NCI-H69 (cell line): ENCODE measurements at regions not wholly inside any gene's neighbourhood (a gene's known extent, or its start where the extent isn't known, plus 50 kb on each side); places are given as distances from the start of the nearest gene placed in this dataset.

ENCODE experiments used
- DNase-seq: peaks from one replicate; lab custom pipeline; 2025; lab: John Stamatoyannopoulos, UW

GRCh38 chr12:107372229-107372658 is 278.9 kb upstream of the CRY1 start:
- DNase-seq = peak; percentile 43

DNA sequence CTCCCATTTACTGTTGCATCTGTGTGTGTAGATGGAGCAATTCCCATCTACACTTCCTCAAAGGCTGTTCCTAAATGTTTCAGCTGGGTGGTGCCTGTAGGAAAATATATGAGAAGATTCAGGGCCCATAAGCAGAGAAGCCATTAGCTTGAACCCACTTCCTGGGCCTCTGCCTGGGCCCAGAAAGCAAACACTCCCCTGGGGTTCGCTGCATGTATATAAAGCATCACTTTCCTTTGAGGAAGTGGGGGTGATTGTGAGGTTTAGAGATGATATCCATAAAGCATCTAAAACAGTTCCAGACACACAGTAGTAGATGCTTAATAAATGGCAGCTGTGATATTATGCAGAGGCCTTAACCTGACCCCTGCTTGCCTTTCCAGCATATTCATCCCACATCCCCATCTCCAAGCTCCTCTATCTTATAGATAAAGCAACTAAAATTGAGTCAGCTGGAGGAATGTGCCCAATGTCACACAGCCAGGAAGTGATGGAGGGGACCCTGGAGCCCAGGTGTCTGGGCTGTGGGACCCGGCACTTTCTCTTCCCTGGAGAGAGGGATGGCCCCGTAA is 280.0 kb upstream of the CRY1 start:
- no peak for DNase-seq

DNA sequence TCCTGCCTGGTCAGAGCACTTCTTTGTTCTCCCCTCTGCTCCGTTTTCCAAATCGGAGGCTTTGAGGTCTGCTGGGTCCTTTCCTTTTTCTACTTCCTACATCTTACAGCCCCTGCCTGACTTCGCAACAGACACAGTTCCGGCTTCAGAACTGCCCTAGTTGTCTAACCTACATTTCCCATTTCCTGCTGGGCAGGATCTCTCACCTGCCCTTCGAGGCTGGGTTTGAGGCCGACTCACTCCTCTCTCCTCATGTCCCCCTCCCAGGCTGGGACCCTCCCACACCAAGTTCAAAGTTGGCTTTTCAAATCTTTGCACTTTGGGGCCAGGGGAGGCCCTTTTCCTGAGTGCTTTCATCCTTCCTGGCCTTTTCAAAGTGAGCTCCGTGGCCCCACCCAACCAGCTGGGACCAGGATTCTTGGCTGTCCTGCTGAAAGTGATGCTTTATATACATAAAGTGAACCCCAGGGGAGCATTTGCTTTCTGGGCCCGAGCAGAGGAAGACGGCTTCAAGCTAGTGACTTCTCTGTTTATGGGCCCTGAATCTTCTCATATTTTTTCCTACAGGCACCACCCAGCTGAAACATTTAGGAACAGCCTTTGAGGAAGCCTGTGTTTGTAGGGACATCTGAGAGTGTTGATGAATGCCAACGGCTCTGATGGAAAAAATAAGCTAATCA is 281.0 kb upstream of the CRY1 start:
- peak; percentile 73 for DNase-seq

GRCh38 chr12:107375231-107375630 is 281.9 kb upstream of the CRY1 start:
- no peak for DNase-seq

- DNase-seq = no peak
Observed at GRCh38 chr12:107377596-107378385, 284.4 kb upstream of the CRY1 start.

DNA sequence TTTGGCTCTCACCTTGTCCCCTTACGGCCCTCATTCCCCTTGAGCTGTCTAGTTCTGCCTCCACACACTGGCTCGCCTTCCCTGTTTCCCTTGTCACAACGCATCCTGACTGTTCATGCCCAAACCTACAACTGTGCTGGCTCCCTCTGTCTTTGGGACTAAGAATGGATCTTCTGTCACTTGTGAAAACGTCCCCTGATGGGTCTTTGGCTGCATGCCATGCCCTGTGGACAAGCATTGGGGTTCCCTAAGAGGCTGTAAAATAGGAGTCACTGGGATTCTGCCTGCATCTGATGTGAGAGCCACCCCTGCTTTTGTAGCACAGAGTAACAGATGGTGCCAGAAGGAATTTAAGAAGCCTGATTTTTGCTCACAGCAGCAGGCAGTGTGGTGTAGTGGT is 285.3 kb upstream of the CRY1 start:
- DNase-seq = peak; percentile 89

DNA sequence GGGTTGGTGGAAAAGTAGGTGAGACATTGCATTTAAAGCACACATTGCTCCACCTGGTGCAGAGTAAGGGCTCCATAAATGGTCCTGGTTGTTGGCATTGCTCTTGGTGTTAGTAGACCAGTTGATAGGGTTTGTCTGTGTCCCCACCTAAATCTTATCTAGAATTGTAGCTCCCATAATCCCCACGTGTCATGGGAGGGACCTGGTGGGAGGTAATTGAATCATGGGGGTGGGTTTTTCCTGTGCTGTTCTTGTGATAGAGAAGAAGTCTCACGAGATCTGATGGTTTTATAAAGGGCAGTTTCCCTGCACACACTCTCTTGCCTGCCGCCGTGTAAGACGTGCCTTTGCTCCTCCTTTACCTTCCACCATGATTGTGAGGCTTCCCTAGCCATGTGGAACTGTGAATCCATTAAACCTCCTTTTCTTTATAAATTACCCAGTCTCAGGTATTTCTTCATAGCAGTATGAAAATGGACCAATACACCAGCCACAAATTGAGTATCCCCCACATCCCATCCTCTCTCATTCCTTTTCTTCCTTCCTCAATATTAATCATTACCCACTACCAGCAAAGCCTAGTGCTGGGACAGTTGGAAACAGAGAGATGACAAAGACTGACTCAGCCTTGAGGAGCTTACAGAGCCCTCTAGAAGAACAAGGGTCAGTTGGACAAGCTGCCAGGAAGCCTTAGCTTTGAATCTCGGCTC is 285.9 kb upstream of the CRY1 start:
- peak; percentile 59 for DNase-seq

GRCh38 chr12:107379852-107380567 is 286.7 kb upstream of the CRY1 start:
- DNase-seq = peak; percentile 97

GRCh38 chr12:107384645-107385044 is 291.3 kb upstream of the CRY1 start:
- DNase-seq = peak; percentile 45

DNA sequence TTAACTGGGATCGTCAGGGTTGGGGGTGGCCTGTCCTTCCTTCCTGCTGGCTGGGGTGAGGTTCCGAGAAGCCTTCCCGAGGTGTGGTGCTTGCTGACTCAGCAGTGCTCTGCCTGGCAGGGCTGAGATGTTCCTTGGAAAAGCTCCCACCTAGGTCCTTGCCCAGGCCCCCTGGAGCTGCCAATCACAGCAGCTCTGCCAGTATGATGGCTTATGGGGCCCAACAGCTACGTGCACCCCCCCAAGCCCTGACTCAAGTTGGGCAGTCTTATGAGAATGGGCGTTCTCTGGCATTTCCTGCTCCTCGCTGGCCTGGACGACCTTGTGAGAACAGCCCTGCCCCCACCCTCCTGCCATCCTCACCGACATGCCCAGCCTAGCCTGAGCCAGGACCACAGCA is 292.2 kb upstream of the CRY1 start:
- no peak for DNase-seq

GRCh38 chr12:107386569-107386968 is 293.2 kb upstream of the CRY1 start:
- DNase-seq = no peak

GRCh38 chr12:107388263-107388662 is 294.9 kb upstream of the CRY1 start:
- DNase-seq = no peak

DNA sequence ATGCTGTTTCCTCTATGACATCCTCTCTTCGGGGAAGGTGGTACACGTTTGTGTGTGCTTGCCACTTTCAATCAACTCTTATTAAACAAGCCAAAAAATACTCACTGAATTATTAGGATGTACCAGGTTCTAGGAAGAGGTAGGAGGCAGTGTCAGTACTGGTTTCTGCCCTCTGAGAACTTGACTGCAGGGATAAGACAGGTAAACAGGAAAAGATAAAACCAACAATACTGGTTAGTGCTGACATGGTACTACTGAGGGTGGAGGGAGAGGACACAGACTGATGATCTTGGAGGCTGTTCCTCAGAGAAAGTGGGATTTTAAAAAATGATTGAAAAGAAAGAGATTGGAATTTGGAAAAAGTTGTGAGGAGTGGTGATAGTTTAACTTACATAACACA is 295.2 kb upstream of the PWP1 start:
- DNase-seq = no peak

GRCh38 chr12:107393043-107393717 is 292.4 kb upstream of the PWP1 start:
- peak; percentile 21 for DNase-seq

- no peak for DNase-seq
Observed at GRCh38 chr12:107394693-107395092, 290.9 kb upstream of the PWP1 start.

DNA sequence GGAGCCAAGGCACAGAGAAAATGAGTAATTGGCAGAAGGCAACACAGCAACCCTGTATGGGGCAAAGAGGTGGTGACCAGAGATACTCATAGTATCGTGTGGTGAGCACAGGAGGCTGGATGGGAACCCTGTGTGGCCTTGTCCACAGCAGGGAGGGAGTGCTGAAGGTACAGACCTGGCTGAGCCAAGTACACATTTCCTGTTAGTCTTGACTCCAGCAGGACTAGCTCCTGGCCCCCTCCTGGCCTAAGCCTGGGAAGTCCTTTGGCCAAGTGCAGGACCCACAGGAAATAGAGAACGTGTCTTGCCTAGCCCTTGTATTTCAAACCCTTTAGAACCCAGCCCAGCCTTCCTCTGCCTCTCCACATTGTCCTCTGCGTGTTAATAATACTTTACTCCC is 289.8 kb upstream of the PWP1 start:
- DNase-seq = peak; percentile 56

DNA sequence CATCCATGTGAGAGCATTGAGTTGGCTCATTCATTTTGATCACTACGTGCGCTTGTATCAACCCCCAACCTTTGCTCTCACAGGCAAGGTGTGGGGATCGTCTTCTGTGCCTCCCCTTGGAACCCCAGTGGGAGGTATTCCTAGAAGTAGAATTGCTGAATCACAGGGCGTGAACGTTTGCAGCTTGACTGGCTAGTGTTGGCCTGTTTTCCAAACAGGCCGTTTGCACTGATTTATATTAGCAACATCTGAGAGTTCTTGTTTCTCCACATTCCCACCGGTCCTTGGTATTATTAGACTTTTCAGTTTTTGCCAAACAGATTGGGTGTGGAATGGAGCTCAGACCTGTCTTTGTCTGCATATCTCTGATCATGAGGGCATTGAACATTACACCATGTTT is 288.6 kb upstream of the PWP1 start:
- DNase-seq = peak; percentile 42

DNA sequence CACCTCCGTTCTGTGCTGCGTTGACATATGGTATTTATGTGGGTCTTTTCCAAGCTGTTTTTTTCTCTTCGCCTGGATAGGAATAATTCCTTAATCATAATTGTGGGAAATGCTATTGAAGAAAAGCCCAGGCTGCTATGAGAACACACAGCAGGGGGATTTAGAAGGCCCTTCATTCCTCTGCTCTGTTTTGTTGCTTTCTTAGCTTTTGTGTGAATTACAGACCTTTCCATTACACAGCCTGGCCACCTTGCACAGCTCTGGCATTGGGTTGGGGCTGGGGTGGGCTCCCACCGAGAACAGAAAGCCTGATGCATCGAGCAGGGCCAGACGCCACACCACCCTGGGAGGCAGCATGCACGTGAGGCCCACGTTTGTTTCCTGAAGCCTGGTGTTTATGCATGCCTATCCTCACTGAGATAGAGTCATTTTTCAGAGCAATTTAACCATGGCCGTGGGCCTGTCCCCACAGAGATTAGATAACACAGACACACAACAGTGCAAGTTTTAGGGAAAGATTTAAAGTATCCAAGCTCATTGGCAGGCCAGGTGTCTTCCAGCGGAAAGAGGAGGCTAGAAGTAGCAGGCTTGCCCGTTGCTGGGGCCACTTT is 287.6 kb upstream of the PWP1 start:
- DNase-seq = no peak

DNA sequence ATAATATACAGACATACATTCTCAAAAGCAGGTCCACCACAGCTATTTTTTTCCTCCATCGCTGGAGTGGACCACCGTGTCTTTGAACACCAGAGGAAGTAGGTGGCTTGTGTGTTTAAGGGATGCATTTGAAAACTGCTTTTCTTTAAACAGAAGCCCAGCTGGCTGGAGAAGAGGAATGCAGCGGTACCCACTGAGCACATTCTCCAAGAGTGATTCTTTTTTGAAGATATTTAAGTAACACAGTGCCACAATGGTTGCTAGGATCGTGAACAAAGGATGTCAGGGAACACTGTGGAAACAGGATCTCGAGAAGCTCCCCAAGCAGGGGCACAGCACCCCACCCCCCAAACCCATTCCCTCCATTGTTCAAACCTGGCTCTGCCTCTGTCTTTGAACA is 286.6 kb upstream of the PWP1 start:
- no peak for DNase-seq

DNA sequence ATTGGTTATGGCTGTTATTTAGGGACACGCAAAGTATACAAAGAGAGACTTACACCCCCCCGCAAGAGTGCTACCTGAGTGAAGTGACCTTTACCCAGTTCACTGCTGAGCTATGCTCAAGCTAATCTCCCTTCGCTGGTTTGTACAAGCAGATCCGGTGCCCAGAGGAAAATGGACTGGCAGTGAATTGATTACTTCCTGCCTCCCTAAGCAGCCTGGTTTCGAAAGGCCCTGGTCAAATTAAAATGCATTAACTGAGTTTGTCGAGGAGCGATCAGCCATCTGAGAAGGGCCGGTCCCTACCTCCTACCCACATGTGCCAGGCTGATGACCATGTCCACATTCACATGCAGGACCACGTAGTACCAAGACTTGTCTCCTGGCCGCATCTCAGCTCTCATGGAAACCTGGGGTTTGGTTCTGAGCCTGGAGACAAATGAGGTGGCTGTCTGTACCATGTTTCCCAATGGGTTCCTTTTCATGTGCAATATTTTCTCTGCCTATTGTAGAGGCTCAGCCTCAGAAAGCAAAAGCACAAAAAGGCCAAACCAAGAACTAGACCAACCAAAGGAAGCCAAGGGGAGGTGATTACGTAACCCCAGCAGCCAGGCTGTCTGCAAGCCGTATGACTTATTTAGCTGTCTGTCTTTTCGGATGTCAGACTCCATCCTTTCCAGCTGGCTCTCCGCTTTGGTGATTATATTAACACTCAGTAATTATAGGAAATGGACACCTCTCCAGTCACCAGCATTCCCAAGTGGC is 284.7 kb upstream of the PWP1 start:
- DNase-seq = peak; percentile 97
